Stomach (tissue), 4 donors: ENCODE measurements at regions not wholly inside any gene's neighbourhood (a gene's known extent, or its start where the extent isn't known, plus 50 kb on each side); places are given as distances from the start of the nearest gene placed in this dataset.

Experiments used
- POLR2A ChIP-seq, 4 donors: fragments of 450-650 bp; IDR thresholded peaks; one replicate each; pipeline ENCODE4 v1.6.1; 2016; ENCODE audit warnings: antibody characterized with exemption in 4 of 4, control low read depth in 2 of 4, mild to moderate bottlenecking in 1 of 4, moderate library complexity in 1 of 4
- TF ChIP-seq, protein P1 (sequence below), 7 experiments: fragments of 450-650 bp in 4 of 7; fragments of 200-600 bp in 3 of 7; sonication (generic) in 3 of 7; IDR thresholded peaks; one replicate each; pipeline ENCODE4 v1.5.1; 2016 to 2019; ENCODE audit warnings: antibody characterized with exemption in 7 of 7, control low read depth in 2 of 7, mild to moderate bottlenecking in 1 of 7

DNA sequence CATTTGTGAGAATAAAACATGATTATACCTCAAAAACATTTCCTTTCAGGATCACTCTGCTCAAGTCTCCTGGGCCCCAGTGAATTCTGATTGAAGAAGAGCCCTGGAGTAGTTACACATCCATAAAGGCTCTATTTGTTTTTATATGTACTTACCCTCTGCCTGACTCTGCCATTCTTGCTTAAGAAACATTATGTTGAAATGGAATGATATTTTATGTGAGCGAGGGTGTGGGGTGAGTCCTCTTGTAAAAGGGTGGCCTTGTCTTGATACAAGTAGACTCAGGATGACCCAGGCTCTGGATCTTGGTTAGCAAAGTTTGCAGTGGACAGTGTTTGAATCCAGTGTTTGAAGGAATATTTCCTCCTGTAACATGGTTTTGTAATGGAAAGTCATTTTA is 215.4 kb upstream of the PREP start:
- TF ChIP-seq, protein P1, sequence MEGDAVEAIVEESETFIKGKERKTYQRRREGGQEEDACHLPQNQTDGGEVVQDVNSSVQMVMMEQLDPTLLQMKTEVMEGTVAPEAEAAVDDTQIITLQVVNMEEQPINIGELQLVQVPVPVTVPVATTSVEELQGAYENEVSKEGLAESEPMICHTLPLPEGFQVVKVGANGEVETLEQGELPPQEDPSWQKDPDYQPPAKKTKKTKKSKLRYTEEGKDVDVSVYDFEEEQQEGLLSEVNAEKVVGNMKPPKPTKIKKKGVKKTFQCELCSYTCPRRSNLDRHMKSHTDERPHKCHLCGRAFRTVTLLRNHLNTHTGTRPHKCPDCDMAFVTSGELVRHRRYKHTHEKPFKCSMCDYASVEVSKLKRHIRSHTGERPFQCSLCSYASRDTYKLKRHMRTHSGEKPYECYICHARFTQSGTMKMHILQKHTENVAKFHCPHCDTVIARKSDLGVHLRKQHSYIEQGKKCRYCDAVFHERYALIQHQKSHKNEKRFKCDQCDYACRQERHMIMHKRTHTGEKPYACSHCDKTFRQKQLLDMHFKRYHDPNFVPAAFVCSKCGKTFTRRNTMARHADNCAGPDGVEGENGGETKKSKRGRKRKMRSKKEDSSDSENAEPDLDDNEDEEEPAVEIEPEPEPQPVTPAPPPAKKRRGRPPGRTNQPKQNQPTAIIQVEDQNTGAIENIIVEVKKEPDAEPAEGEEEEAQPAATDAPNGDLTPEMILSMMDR (IDR thresholded peaks at IDR 0.05), result no peak
- TF ChIP-seq POLR2A (IDR thresholded peaks at IDR 0.05), result no peak
